ENCODE measurements at regions not wholly inside any gene's neighbourhood (a gene's known extent, or its start where the extent isn't known, plus 50 kb on each side); places are given as distances from the start of the nearest gene placed in this dataset.

- no peaks in the 10 kb centered on the region for H3K36me3 ChIP-seq
- TF ChIP-seq CTCF (IDR thresholded peaks at IDR 0.05), result no peak
Measured at GRCh38 chr10:64738462-64738861, 1217.3 kb downstream of the REEP3 start.

GRCh38 chr10:64745565-64745964, 1224.4 kb downstream of the REEP3 start:
- Histone ChIP-seq H3K4me3 (ENCODE audit: low read depth in 1 of 2, low read length in 1 of 2) (no peak overlapping the region), H3K9me3 (no peaks in the 10 kb centered on the region), H3K27me3 (no peaks in the 10 kb centered on the region), H3K27ac (no peak overlapping the region), H3K36me3 (no peaks in the 10 kb centered on the region), H3K4me1 (ENCODE audit: control insufficient read depth in 1 of 2, insufficient read depth in 1 of 2, low read depth in 1 of 2, low read length in 1 of 2) (no peaks in the 10 kb centered on the region)
- TF ChIP-seq CTCF (IDR thresholded peaks at IDR 0.05), result no peak

More at GRCh38 chr10:64738462-64738861, 1217.3 kb downstream of the REEP3 start:
- Histone ChIP-seq H3K27me3 (no peaks in the 10 kb centered on the region), H3K27ac (no peak overlapping the region), H3K4me1 (ENCODE audit: control insufficient read depth in 1 of 2, insufficient read depth in 1 of 2, low read depth in 1 of 2, low read length in 1 of 2) (no peaks in the 10 kb centered on the region), H3K9me3 (no peaks in the 10 kb centered on the region), H3K4me3 (ENCODE audit: low read depth in 1 of 2, low read length in 1 of 2) (no peak overlapping the region)

GRCh38 chr10:64750672-64751071, 1229.5 kb downstream of the REEP3 start:
- TF ChIP-seq CTCF (IDR thresholded peaks at IDR 0.05), result no peak
- H3K36me3 ChIP-seq, result no peaks in the 10 kb centered on the region
- H3K27me3 ChIP-seq, result no peaks in the 10 kb centered on the region
- H3K4me3 ChIP-seq (ENCODE audit: low read depth in 1 of 2, low read length in 1 of 2), result no peak overlapping the region
- H3K4me1 ChIP-seq (ENCODE audit: control insufficient read depth in 1 of 2, insufficient read depth in 1 of 2, low read depth in 1 of 2, low read length in 1 of 2), result no peaks in the 10 kb centered on the region
- H3K27ac ChIP-seq, result no peak overlapping the region
- no peaks in the 10 kb centered on the region for H3K9me3 ChIP-seq

- Histone ChIP-seq H3K4me1 (ENCODE audit: control insufficient read depth in 1 of 2, insufficient read depth in 1 of 2, low read depth in 1 of 2, low read length in 1 of 2) (no peaks in the 10 kb centered on the region), H3K9me3 (no peaks in the 10 kb centered on the region), H3K36me3 (no peaks in the 10 kb centered on the region), H3K4me3 (ENCODE audit: low read depth in 1 of 2, low read length in 1 of 2) (no peak overlapping the region), H3K27ac (no peak overlapping the region), H3K27me3 (no peaks in the 10 kb centered on the region)
- TF ChIP-seq CTCF (IDR thresholded peaks at IDR 0.05), result no peak
Measured at GRCh38 chr10:64753516-64753915, 1232.3 kb downstream of the REEP3 start.

GRCh38 chr10:64760371-64760770, 1239.2 kb downstream of the REEP3 start:
- H3K27ac ChIP-seq, result no peak overlapping the region
- H3K4me3 ChIP-seq (ENCODE audit: low read depth in 1 of 2, low read length in 1 of 2), result no peak overlapping the region
- no peak for TF ChIP-seq CTCF (IDR thresholded peaks at IDR 0.05)
- H3K36me3 ChIP-seq, result no peaks in the 10 kb centered on the region
- H3K4me1 ChIP-seq (ENCODE audit: control insufficient read depth in 1 of 2, insufficient read depth in 1 of 2, low read depth in 1 of 2, low read length in 1 of 2), result no peaks in the 10 kb centered on the region
- no peaks in the 10 kb centered on the region for H3K9me3 ChIP-seq
- H3K27me3 ChIP-seq, result no peaks in the 10 kb centered on the region

- no peaks in the 10 kb centered on the region for H3K27me3 ChIP-seq
- TF ChIP-seq CTCF (IDR thresholded peaks at IDR 0.05), result no peak
- no peak overlapping the region for H3K4me3 ChIP-seq (ENCODE audit: low read depth in 1 of 2, low read length in 1 of 2)
- no peaks in the 10 kb centered on the region for H3K4me1 ChIP-seq (ENCODE audit: control insufficient read depth in 1 of 2, insufficient read depth in 1 of 2, low read depth in 1 of 2, low read length in 1 of 2)
- H3K27ac ChIP-seq, result no peak overlapping the region
- H3K36me3 ChIP-seq, result no peaks in the 10 kb centered on the region
- no peaks in the 10 kb centered on the region for H3K9me3 ChIP-seq
Measured at GRCh38 chr10:64762861-64763260, 1241.7 kb downstream of the REEP3 start.
